Testis (tissue), 2 donors: ENCODE measurements at regions not wholly inside any gene's neighbourhood (a gene's known extent, or its start where the extent isn't known, plus 50 kb on each side); places are given as distances from the start of the nearest gene placed in this dataset.

Experiments used
- DNase-seq: peaks from one replicate; pipeline ENCODE4 v3.0.0-alpha.2; 2019
- H3K27ac ChIP-seq, 2 donors: fragments of 200-600 bp; sonication (generic); one replicate each; pipeline ENCODE4 v1.5.1; 2019
- H3K27me3 ChIP-seq: fragments of 200-600 bp; sonication (generic); one replicate; pipeline ENCODE4 v1.5.1; 2019
- H3K36me3 ChIP-seq: fragments of 200-600 bp; sonication (generic); one replicate; pipeline ENCODE4 v1.5.1; 2017; ENCODE audit warnings: low read depth; ENCODE audit errors: missing control alignments
- H3K4me1 ChIP-seq: fragments of 200-600 bp; sonication (generic); one replicate; pipeline ENCODE4 v1.5.1; 2019
- H3K4me3 ChIP-seq, 2 donors: fragments of 200-600 bp; sonication (generic); one replicate each; pipeline ENCODE4 v1.5.1; 2017 to 2019
- H3K9me3 ChIP-seq: fragments of 200-600 bp; sonication (generic); one replicate; pipeline ENCODE4 v1.5.1; 2017
- CTCF ChIP-seq, 3 experiments: fragments of 450-650 bp in 2 of 3; fragments of 200-600 bp in 1 of 3; sonication (generic) in 1 of 3; IDR thresholded peaks; one replicate each; pipeline ENCODE4 v1.5.1; 2016 to 2019; ENCODE audit warnings: antibody characterized with exemption in 3 of 3, mild to moderate bottlenecking in 2 of 3, moderate library complexity in 1 of 3
- POLR2A ChIP-seq: fragments of 450-650 bp; IDR thresholded peaks from one replicate; pipeline ENCODE4 v1.6.1; 2017; ENCODE audit warnings: antibody characterized with exemption, mild to moderate bottlenecking, moderate library complexity
- WGBS, 2 donors: methylation state at CpG; one replicate each; pipeline ENCODE4 v1.1.5; 2018; 5-methylcytosine and 5-hydroxymethylcytosine counted together
- intact Hi-C: fragments of 100-400 bp; cut with DNase I; formaldehyde crosslinking; loops from one replicate; pipeline ENCODE4 v1.15.1; 2023; ENCODE audit warnings: low total_unique reads

GRCh38 chr12:90295858-90296257 is 587.2 kb upstream of the ATP2B1 start:
- TF ChIP-seq POLR2A, result no peak
- TF ChIP-seq CTCF (IDR thresholded peaks at IDR 0.05), result no peak
- H3K27ac ChIP-seq, result no peak overlapping the region
- WGBS, 2 donors, result 91 to 95% methylated on average over 2 of the region's 2 CpGs
- H3K4me3 ChIP-seq, result no peak overlapping the region
- DNase-seq, result no peak
- H3K4me1 ChIP-seq, result peaks cover 3% of the 10 kb centered on the region
- no peaks in the 10 kb centered on the region for H3K36me3 ChIP-seq
- intact Hi-C loops, result no loop called here
- no peaks in the 10 kb centered on the region for H3K9me3 ChIP-seq
- no peaks in the 10 kb centered on the region for H3K27me3 ChIP-seq

GRCh38 chr12:90292183-90292582 is 583.5 kb upstream of the ATP2B1 start:
- intact Hi-C loops, result no loop called here
- Histone ChIP-seq H3K9me3 (no peaks in the 10 kb centered on the region), H3K36me3 (no peaks in the 10 kb centered on the region), H3K27ac (no peak overlapping the region), H3K4me3 (no peak overlapping the region), H3K27me3 (no peaks in the 10 kb centered on the region), H3K4me1 (peaks cover 3% of the 10 kb centered on the region)
- WGBS, 2 donors, result 15 to 25% methylated on average over 4 of the region's 4 CpGs
- DNase-seq, result no peak
- TF ChIP-seq CTCF (IDR thresholded peaks at IDR 0.05) (no peak), POLR2A (no peak)

GRCh38 chr12:90290980-90291975 is 582.6 kb upstream of the ATP2B1 start:
- Histone ChIP-seq H3K27me3 (no peaks in the 10 kb centered on the region), H3K27ac (no peak overlapping the region), H3K9me3 (no peaks in the 10 kb centered on the region), H3K4me3 (no peak overlapping the region), H3K4me1 (peaks cover 3% of the 10 kb centered on the region), H3K36me3 (no peaks in the 10 kb centered on the region)
- intact Hi-C loops, result no loop called here
- 73 to 85% methylated on average over 4 of the region's 4 CpGs for WGBS, 2 donors
- DNase-seq, result peak; percentile 46
- no peak for TF ChIP-seq CTCF (IDR thresholded peaks at IDR 0.05)
- TF ChIP-seq POLR2A, result no peak

- Histone ChIP-seq H3K27ac (no peak overlapping the region), H3K9me3 (no peaks in the 10 kb centered on the region), H3K4me3 (no peak overlapping the region), H3K27me3 (no peaks in the 10 kb centered on the region), H3K4me1 (peaks cover 3% of the 10 kb centered on the region), H3K36me3 (no peaks in the 10 kb centered on the region)
- intact Hi-C loops, result no loop called here
- no peak for DNase-seq
- WGBS, 2 donors, result 84 to 96% methylated on average over 2 of the region's 2 CpGs
- TF ChIP-seq POLR2A (no peak), CTCF (IDR thresholded peaks at IDR 0.05) (no peak)
Observed at GRCh38 chr12:90287585-90287984, 578.9 kb upstream of the ATP2B1 start.
